HepG2 (cell line): ENCODE measurements at regions not wholly inside any gene's neighbourhood (a gene's known extent, or its start where the extent isn't known, plus 50 kb on each side); places are given as distances from the start of the nearest gene placed in this dataset.

Source experiments
- DNMT3B ChIP-seq: conservative IDR thresholded peaks from 2 replicates; pipeline ENCODE4 v1.6.1; 2016; ENCODE audit warnings: missing biosample characterization, control low read depth
- ETS1 ChIP-seq: sonication (generic); formaldehyde crosslinking; IDR thresholded peaks from 2 replicates; pipeline ENCODE4 v1.4.0; 2020; ENCODE audit warnings: missing genetic modification reagents
- HNRNPUL1 ChIP-seq: fragments of 200-400 bp; formaldehyde crosslinking; IDR thresholded peaks from 2 replicates; pipeline ENCODE4 v1.6.1; 2017; ENCODE audit warnings: low read depth, mild to moderate bottlenecking, low read length, moderate library complexity
- HOMEZ ChIP-seq: IDR thresholded peaks from 2 replicates; pipeline ENCODE4 v1.6.1; 2016; ENCODE audit warnings: low read depth
- MEIS1 ChIP-seq: sonication (generic); formaldehyde crosslinking; IDR thresholded peaks from 2 replicates; pipeline ENCODE4 v1.9.0; 2021; ENCODE audit warnings: mild to moderate bottlenecking, missing genetic modification reagents, moderate library complexity, borderline replicate concordance
- MTF2 ChIP-seq: sonication (generic); formaldehyde crosslinking; IDR thresholded peaks from 2 replicates; pipeline ENCODE4 v1.5.0; 2020; ENCODE audit warnings: missing genetic modification reagents, borderline replicate concordance
- SKI ChIP-seq: fragments of 450-650 bp; IDR thresholded peaks from one replicate; pipeline ENCODE4 v1.6.1; 2018; ENCODE audit warnings: mild to moderate bottlenecking; ENCODE audit not compliant: partially characterized antibody
- XBP1 ChIP-seq: sonication (generic); formaldehyde crosslinking; IDR thresholded peaks from 2 replicates; pipeline ENCODE4 v1.5.0; 2020; ENCODE audit warnings: missing genetic modification reagents
- ZNF12 ChIP-seq: sonication (generic); formaldehyde crosslinking; IDR thresholded peaks from 2 replicates; pipeline ENCODE4 v1.5.0; 2020; ENCODE audit warnings: missing genetic modification reagents
- ZNF329 ChIP-seq: sonication (generic); formaldehyde crosslinking; IDR thresholded peaks from 2 replicates; pipeline ENCODE4 v1.9.0; 2021; ENCODE audit warnings: low read depth, mild to moderate bottlenecking, missing genetic modification reagents
- ZNF407 ChIP-seq: sonication (generic); formaldehyde crosslinking; IDR thresholded peaks from one replicate; pipeline ENCODE4 v1.5.1; 2020; ENCODE audit warnings: mild to moderate bottlenecking, missing genetic modification reagents; ENCODE audit errors: not compliant biosample characterization
- ZNF431 ChIP-seq: sonication (generic); formaldehyde crosslinking; IDR thresholded peaks from 2 replicates; pipeline ENCODE4 v1.9.0; 2022; ENCODE audit warnings: missing genetic modification reagents, low read depth, mild to moderate bottlenecking, borderline replicate concordance
- ZNF574 ChIP-seq: sonication (generic); formaldehyde crosslinking; IDR thresholded peaks from 2 replicates; pipeline ENCODE4 v1.4.0; 2020; ENCODE audit warnings: missing genetic modification reagents
- ZNF614 ChIP-seq: IDR thresholded peaks from 2 replicates; pipeline ENCODE4 v1.6.1; 2018; ENCODE audit warnings: missing biosample characterization, missing genetic modification reagents, inconsistent platforms, borderline replicate concordance

GRCh38 chr9:73023025-73023541 lies 70.2 kb upstream of the ALDH1A1 start (continued):
- TF ChIP-seq ETS1 = no peak
- TF ChIP-seq XBP1 (CRISPR knock-in tag) = no peak
- no peak for TF ChIP-seq SKI
- TF ChIP-seq ZNF431 (CRISPR knock-in tag) = no peak
- TF ChIP-seq HNRNPUL1 = no peak
- TF ChIP-seq ZNF574 (CRISPR knock-in tag) = no peak
- no peak for TF ChIP-seq ZNF12 (CRISPR knock-in tag)
- no peak for TF ChIP-seq ZNF329
- peak; percentile 41; the same call in 1 of the 2 replicates for TF ChIP-seq HOMEZ (CRISPR knock-in tag)
- TF ChIP-seq MEIS1 = no peak
- TF ChIP-seq ZNF614 (CRISPR knock-in tag) = no peak
- no peak for TF ChIP-seq DNMT3B
- no peak for TF ChIP-seq MTF2 (CRISPR knock-in tag)
- no peak for TF ChIP-seq ZNF407 (CRISPR knock-in tag)
